ENCODE measurements at regions not wholly inside any gene's neighbourhood (a gene's known extent, or its start where the extent isn't known, plus 50 kb on each side); places are given as distances from the start of the nearest gene placed in this dataset.

DNA sequence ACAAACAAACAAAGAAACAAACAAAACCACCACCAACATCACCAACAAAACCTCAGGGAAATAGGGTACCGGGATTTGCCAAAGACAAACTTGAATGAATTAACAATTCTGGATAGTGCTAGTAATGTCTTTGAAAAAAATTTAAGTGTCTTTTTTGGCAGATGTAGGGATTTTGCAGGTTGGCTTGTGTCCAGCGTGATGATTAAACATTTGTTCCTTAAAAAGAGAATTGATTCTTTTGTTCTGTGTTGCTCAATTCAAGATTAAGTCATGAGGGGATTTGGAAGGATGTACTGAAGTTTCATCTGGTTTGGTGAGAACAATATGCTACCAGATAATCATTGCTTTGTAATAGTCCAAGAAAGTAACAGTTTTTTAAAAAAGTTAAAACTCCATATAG is 125.1 kb upstream of the HS3ST5 start:
- TF ChIP-seq RFX5 (IDR thresholded peaks at IDR 0.05) = no peak
- TF ChIP-seq CHD2 (IDR thresholded peaks at IDR 0.05; ENCODE audit: low read length, partially characterized antibody) = no peak
